ENCODE measurements at regions not wholly inside any gene's neighbourhood (a gene's known extent, or its start where the extent isn't known, plus 50 kb on each side); places are given as distances from the start of the nearest gene placed in this dataset.

GRCh38 chr17:56718515-56718914, 115.2 kb downstream of the C17orf67 start:
- ATAC-seq (ENCODE audit: low read depth) (no peak), DNase-seq (no peak)
- Histone ChIP-seq H2AFZ (replicated peaks; ENCODE audit: low read length, poor library complexity) (no peak overlapping the region), H2AK5ac (ENCODE audit: low read depth, low read length) (no peak overlapping the region), H2BK15ac (ENCODE audit: low read depth, low read length) (no peak overlapping the region), H3K4me3 (ENCODE audit: insufficient read depth, low read depth, low read length) (no peak overlapping the region), H3K18ac (ENCODE audit: low read depth, low read length) (no peak overlapping the region), H3K4me2 (ENCODE audit: low read depth, low read length) (no peak overlapping the region), H2AK9ac (replicated peaks; ENCODE audit: low read depth, low read length, poor library complexity) (no peak overlapping the region), H4K8ac (ENCODE audit: low read depth in 2 of 2, low read length in 2 of 2) (no peak overlapping the region; a peak in 1 of 4 replicates), H2BK120ac (ENCODE audit: low read depth, low read length) (peak overlapping the region; percentile 35; the same call in 1 of the 2 replicates), H3K9ac (ENCODE audit: low read depth, low read length) (no peak overlapping the region), H3K9me3 (ENCODE audit: control insufficient read depth, insufficient read depth, low read length) (no peaks in the 10 kb centered on the region), H3K4me1 (ENCODE audit: control insufficient read depth, insufficient read depth, low read length) (peaks cover 4% of the 10 kb centered on the region), H3K23ac (ENCODE audit: low read depth, low read length) (no peak overlapping the region), H3K14ac (replicated peaks; ENCODE audit: low read depth, low read length) (no peak overlapping the region), H3K27ac (ENCODE audit: insufficient read depth, low read length) (no peak overlapping the region), H3K27me3 (ENCODE audit: control insufficient read depth, insufficient read depth, low read length) (no peaks in the 10 kb centered on the region; the same call in 1 of the 2 replicates), H4K20me1 (ENCODE audit: insufficient read depth, low read length) (no peaks in the 10 kb centered on the region), H2BK5ac (ENCODE audit: low read depth, low read length, poor library complexity, severe bottlenecking) (no peak overlapping the region), H4K5ac (ENCODE audit: low read depth, low read length) (no peak overlapping the region), H2BK20ac (ENCODE audit: low read depth, low read length) (peak overlapping the region; percentile 94; the same call in 1 of the 2 replicates), H3K36me3 (ENCODE audit: control insufficient read depth, insufficient read depth, low read length) (no peaks in the 10 kb centered on the region), H3K4ac (ENCODE audit: low read depth, low read length) (no peak overlapping the region), H3K9me1 (ENCODE audit: insufficient read depth, low read length) (no peaks in the 10 kb centered on the region), H3K79me1 (ENCODE audit: low read depth in 1 of 2, low read length in 2 of 2) (no peaks in the 10 kb centered on the region), H4K91ac (ENCODE audit: insufficient read depth, low read depth, low read length) (0 out of 2 replicates have a peak overlapping the region, but pooled peaks have one; percentile 36), H3K56ac (ENCODE audit: extremely low read depth, insufficient read depth, low read length) (no peak overlapping the region)
- BruUV-seq (replicated peaks) = no TSS peak
- TF ChIP-seq CHD1 (IDR thresholded peaks at IDR 0.05; ENCODE audit: low read depth, low read length) = no peak
- no peak for TF ChIP-seq SMC3 (IDR thresholded peaks at IDR 0.05; ENCODE audit: low read depth, low read length)
- no peak for TF ChIP-seq ELK1 (IDR thresholded peaks at IDR 0.05; ENCODE audit: borderline replicate concordance, low read depth, low read length)
- no peak for TF ChIP-seq RFX5 (IDR thresholded peaks at IDR 0.05; ENCODE audit: low read depth, low read length)
- TF ChIP-seq NFE2L2 (IDR thresholded peaks at IDR 0.05; ENCODE audit: low read depth, low read length) = no peak
- no peak for TF ChIP-seq MAZ (IDR thresholded peaks at IDR 0.05; ENCODE audit: borderline replicate concordance, low read depth, low read length)
- TF ChIP-seq MXI1 (IDR thresholded peaks at IDR 0.05; ENCODE audit: borderline replicate concordance, low read depth, low read length) = no peak
- TF ChIP-seq USF2 (IDR thresholded peaks at IDR 0.05; ENCODE audit: low read depth, low read length) = no peak
- intact Hi-C loops (cut with micrococcal nuclease) = loop anchor here (5.0 to 10.0 kb wide), 3 partner anchors 284 to 591 kb away; no protein-coding TSS in a partner anchor
- POLR2A ChIA-PET (ENCODE audit: unreplicated experiment) = no interaction called here
- dilution Hi-C loops (cut with HindIII; ENCODE audit: low sequenced_read_pairs, unreplicated experiment) = no loop called here
- CTCF ChIA-PET = interaction anchor here (4.0 kb wide), 1 partner anchor 62 kb away, joined by 30 read pairs; no protein-coding TSS in a partner anchor
- in situ Hi-C loops (cut with MboI; ENCODE audit: low sequenced_read_pairs) = loop anchor here (10.0 kb wide), 2 partner anchors 594 to 874 kb away; no protein-coding TSS in a partner anchor
- WGBS, 2 experiments (ENCODE audit: extremely low coverage in 2 of 2, insufficient read length in 1 of 2) = no CpG with 5 or more reads among the region's 4 CpGs

Measured in IMR-90 (cell line).